ENCODE measurements at regions not wholly inside any gene's neighbourhood (a gene's known extent, or its start where the extent isn't known, plus 50 kb on each side); places are given as distances from the start of the nearest gene placed in this dataset.

DNA sequence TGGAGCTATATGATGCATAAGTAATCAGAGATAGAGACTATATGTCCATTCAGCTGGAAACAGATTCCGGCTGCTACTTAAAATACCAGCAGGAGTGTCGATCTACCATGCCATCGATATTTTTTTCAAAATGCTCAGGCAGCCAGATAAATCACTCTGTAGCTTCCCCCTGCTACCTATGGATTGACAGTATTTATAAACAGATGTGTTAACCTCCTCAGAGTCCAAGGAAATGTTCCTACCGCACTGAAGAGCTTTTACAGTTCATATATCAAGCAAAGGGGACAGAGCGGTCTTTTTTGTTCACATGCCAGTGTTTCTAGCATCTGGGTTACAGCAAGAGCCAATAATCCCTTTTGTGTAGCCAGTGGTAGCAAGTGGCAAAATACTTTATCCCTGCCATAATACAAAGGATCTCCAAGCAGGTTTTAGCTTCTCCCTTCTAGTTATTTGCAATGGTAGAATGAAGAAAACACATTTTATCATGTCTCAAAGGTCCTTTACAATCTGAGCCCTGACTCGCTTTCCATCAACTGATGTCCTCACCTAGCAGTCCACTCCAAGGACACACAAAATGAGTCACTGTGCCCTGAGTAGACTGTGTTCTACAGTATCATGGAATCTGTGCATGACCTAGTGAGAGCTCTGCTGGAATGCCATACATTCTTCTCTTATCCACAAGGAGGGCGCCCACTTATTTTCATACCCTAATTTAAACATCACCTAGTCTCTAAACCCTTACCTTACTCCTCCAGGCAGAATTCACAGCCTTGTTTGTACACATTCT is 507.0 kb downstream of the TBL1XR1 start:
- TF ChIP-seq, protein P1, sequence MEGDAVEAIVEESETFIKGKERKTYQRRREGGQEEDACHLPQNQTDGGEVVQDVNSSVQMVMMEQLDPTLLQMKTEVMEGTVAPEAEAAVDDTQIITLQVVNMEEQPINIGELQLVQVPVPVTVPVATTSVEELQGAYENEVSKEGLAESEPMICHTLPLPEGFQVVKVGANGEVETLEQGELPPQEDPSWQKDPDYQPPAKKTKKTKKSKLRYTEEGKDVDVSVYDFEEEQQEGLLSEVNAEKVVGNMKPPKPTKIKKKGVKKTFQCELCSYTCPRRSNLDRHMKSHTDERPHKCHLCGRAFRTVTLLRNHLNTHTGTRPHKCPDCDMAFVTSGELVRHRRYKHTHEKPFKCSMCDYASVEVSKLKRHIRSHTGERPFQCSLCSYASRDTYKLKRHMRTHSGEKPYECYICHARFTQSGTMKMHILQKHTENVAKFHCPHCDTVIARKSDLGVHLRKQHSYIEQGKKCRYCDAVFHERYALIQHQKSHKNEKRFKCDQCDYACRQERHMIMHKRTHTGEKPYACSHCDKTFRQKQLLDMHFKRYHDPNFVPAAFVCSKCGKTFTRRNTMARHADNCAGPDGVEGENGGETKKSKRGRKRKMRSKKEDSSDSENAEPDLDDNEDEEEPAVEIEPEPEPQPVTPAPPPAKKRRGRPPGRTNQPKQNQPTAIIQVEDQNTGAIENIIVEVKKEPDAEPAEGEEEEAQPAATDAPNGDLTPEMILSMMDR (IDR thresholded peaks at IDR 0.05) = no peak
- TF ChIP-seq, protein P2, sequence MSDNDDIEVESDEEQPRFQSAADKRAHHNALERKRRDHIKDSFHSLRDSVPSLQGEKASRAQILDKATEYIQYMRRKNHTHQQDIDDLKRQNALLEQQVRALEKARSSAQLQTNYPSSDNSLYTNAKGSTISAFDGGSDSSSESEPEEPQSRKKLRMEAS (CRISPR knock-in tag; IDR thresholded peaks at IDR 0.05) = no peak
- TF ChIP-seq TP53 (CRISPR knock-in tag; IDR thresholded peaks at IDR 0.05) (no peak), FOXP1 (CRISPR knock-in tag; IDR thresholded peaks at IDR 0.05; ENCODE audit: borderline replicate concordance) (no peak)
- TF ChIP-seq, protein P3, sequence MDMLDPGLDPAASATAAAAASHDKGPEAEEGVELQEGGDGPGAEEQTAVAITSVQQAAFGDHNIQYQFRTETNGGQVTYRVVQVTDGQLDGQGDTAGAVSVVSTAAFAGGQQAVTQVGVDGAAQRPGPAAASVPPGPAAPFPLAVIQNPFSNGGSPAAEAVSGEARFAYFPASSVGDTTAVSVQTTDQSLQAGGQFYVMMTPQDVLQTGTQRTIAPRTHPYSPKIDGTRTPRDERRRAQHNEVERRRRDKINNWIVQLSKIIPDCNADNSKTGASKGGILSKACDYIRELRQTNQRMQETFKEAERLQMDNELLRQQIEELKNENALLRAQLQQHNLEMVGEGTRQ (CRISPR knock-in tag; IDR thresholded peaks at IDR 0.05) = no peak

All from WTC11 (cell line).